ENCODE measurements at regions not wholly inside any gene's neighbourhood (a gene's known extent, or its start where the extent isn't known, plus 50 kb on each side); places are given as distances from the start of the nearest gene placed in this dataset.

GRCh38 chr12:83225806-83226205 lies 539.1 kb downstream of the TMTC2 start:
- ATAC-seq, result no peak
- Mint-ChIP-seq H3K27me3 (no peaks in the 10 kb centered on the region), H3K9me3 (peaks cover 26% of the 10 kb centered on the region), H3K36me3 (no peaks in the 10 kb centered on the region), H3K4me1 (ENCODE audit: low read depth in 2 of 2) (no peaks in the 10 kb centered on the region), H3K27ac (no peak overlapping the region), H3K4me3 (no peak overlapping the region)
- DNase-seq (ENCODE audit: low spot score), result no peak

- H3K27ac Mint-ChIP-seq, result no peak overlapping the region
- H3K9me3 Mint-ChIP-seq, result peaks cover 16% of the 10 kb centered on the region
- H3K4me3 Mint-ChIP-seq, result no peak overlapping the region
- H3K27me3 Mint-ChIP-seq, result no peaks in the 10 kb centered on the region
- no peaks in the 10 kb centered on the region for H3K4me1 Mint-ChIP-seq (ENCODE audit: low read depth in 2 of 2)
- DNase-seq (ENCODE audit: low spot score), result no peak
- H3K36me3 Mint-ChIP-seq, result no peaks in the 10 kb centered on the region
- ATAC-seq, result no peak
These were observed 537.3 kb downstream of the TMTC2 start for GRCh38 chr12:83224012-83224411.

GRCh38 chr12:83220774-83221173 lies 534.1 kb downstream of the TMTC2 start:
- no peaks in the 10 kb centered on the region for H3K27me3 Mint-ChIP-seq
- no peaks in the 10 kb centered on the region for H3K36me3 Mint-ChIP-seq
- ATAC-seq, result no peak
- H3K27ac Mint-ChIP-seq, result no peak overlapping the region
- H3K4me1 Mint-ChIP-seq (ENCODE audit: low read depth in 2 of 2), result no peaks in the 10 kb centered on the region
- H3K4me3 Mint-ChIP-seq, result no peak overlapping the region
- H3K9me3 Mint-ChIP-seq, result peaks cover 7% of the 10 kb centered on the region
- DNase-seq (ENCODE audit: low spot score), result no peak

GRCh38 chr12:83216230-83216629 lies 529.5 kb downstream of the TMTC2 start:
- H3K4me3 Mint-ChIP-seq, result no peak overlapping the region
- H3K4me1 Mint-ChIP-seq (ENCODE audit: low read depth in 2 of 2), result no peaks in the 10 kb centered on the region
- no peak for DNase-seq (ENCODE audit: low spot score)
- H3K27ac Mint-ChIP-seq, result no peak overlapping the region
- no peaks in the 10 kb centered on the region for H3K27me3 Mint-ChIP-seq
- ATAC-seq, result no peak
- peaks cover 3% of the 10 kb centered on the region for H3K9me3 Mint-ChIP-seq
- H3K36me3 Mint-ChIP-seq, result no peaks in the 10 kb centered on the region

GRCh38 chr12:83214185-83214584 lies 527.5 kb downstream of the TMTC2 start:
- no peak for DNase-seq (ENCODE audit: low spot score)
- no peaks in the 10 kb centered on the region for H3K4me1 Mint-ChIP-seq (ENCODE audit: low read depth in 2 of 2)
- H3K36me3 Mint-ChIP-seq, result no peaks in the 10 kb centered on the region
- H3K27me3 Mint-ChIP-seq, result no peaks in the 10 kb centered on the region
- H3K4me3 Mint-ChIP-seq, result no peak overlapping the region
- H3K9me3 Mint-ChIP-seq, result peaks cover 3% of the 10 kb centered on the region
- H3K27ac Mint-ChIP-seq, result no peak overlapping the region
- ATAC-seq, result no peak

- H3K27me3 Mint-ChIP-seq, result no peaks in the 10 kb centered on the region
These were observed 524.2 kb downstream of the TMTC2 start for GRCh38 chr12:83210933-83211332.

GRCh38 chr12:83199069-83199468 lies 512.4 kb downstream of the TMTC2 start:
- H3K36me3 Mint-ChIP-seq, result no peaks in the 10 kb centered on the region
- H3K4me3 Mint-ChIP-seq, result no peak overlapping the region
- no peaks in the 10 kb centered on the region for H3K27me3 Mint-ChIP-seq
- H3K4me1 Mint-ChIP-seq (ENCODE audit: low read depth in 2 of 2), result no peaks in the 10 kb centered on the region
- H3K27ac Mint-ChIP-seq, result no peak overlapping the region
- no peak for DNase-seq (ENCODE audit: low spot score)
- no peak for ATAC-seq
- peaks cover 7% of the 10 kb centered on the region for H3K9me3 Mint-ChIP-seq

More at GRCh38 chr12:83210933-83211332, 524.2 kb downstream of the TMTC2 start:
- Mint-ChIP-seq H3K27ac (no peak overlapping the region), H3K9me3 (peaks cover 1% of the 10 kb centered on the region), H3K36me3 (no peaks in the 10 kb centered on the region), H3K4me3 (no peak overlapping the region), H3K4me1 (ENCODE audit: low read depth in 2 of 2) (no peaks in the 10 kb centered on the region)
- ATAC-seq, result no peak
- no peak for DNase-seq (ENCODE audit: low spot score)

- H3K4me1 Mint-ChIP-seq (ENCODE audit: low read depth in 2 of 2), result no peaks in the 10 kb centered on the region
- H3K9me3 Mint-ChIP-seq, result peaks cover 7% of the 10 kb centered on the region
- no peak overlapping the region for H3K4me3 Mint-ChIP-seq
- no peaks in the 10 kb centered on the region for H3K27me3 Mint-ChIP-seq
- ATAC-seq (no peak), DNase-seq (ENCODE audit: low spot score) (no peak)
- H3K27ac Mint-ChIP-seq, result no peak overlapping the region
- H3K36me3 Mint-ChIP-seq, result no peaks in the 10 kb centered on the region
These were observed 511.7 kb downstream of the TMTC2 start for GRCh38 chr12:83198291-83199015.

- H3K9me3 Mint-ChIP-seq, result peaks cover 7% of the 10 kb centered on the region
- H3K4me3 Mint-ChIP-seq, result no peak overlapping the region
- H3K36me3 Mint-ChIP-seq, result no peaks in the 10 kb centered on the region
- no peaks in the 10 kb centered on the region for H3K4me1 Mint-ChIP-seq (ENCODE audit: low read depth in 2 of 2)
- H3K27me3 Mint-ChIP-seq, result no peaks in the 10 kb centered on the region
- ATAC-seq, result no peak
- no peak overlapping the region for H3K27ac Mint-ChIP-seq
- no peak for DNase-seq (ENCODE audit: low spot score)
These were observed 510.8 kb downstream of the TMTC2 start for GRCh38 chr12:83197483-83197914.

GRCh38 chr12:83196694-83197350 lies 510.1 kb downstream of the TMTC2 start:
- Mint-ChIP-seq H3K27me3 (no peaks in the 10 kb centered on the region), H3K4me3 (no peak overlapping the region), H3K4me1 (ENCODE audit: low read depth in 2 of 2) (no peaks in the 10 kb centered on the region), H3K9me3 (peaks cover 7% of the 10 kb centered on the region), H3K27ac (no peak overlapping the region), H3K36me3 (no peaks in the 10 kb centered on the region)
- no peak for ATAC-seq
- DNase-seq (ENCODE audit: low spot score), result no peak

- Mint-ChIP-seq H3K36me3 (no peaks in the 10 kb centered on the region), H3K4me1 (ENCODE audit: low read depth in 2 of 2) (no peaks in the 10 kb centered on the region), H3K27ac (no peak overlapping the region), H3K4me3 (no peak overlapping the region), H3K27me3 (no peaks in the 10 kb centered on the region), H3K9me3 (peaks cover 12% of the 10 kb centered on the region)
- ATAC-seq (no peak), DNase-seq (ENCODE audit: low spot score) (no peak)
These were observed 504.1 kb downstream of the TMTC2 start for GRCh38 chr12:83190631-83191390.

- H3K36me3 Mint-ChIP-seq, result no peaks in the 10 kb centered on the region
- DNase-seq (ENCODE audit: low spot score), result no peak
- no peak for ATAC-seq
- H3K27ac Mint-ChIP-seq, result no peak overlapping the region
- no peaks in the 10 kb centered on the region for H3K4me1 Mint-ChIP-seq (ENCODE audit: low read depth in 2 of 2)
- H3K9me3 Mint-ChIP-seq, result peaks cover 21% of the 10 kb centered on the region
- no peak overlapping the region for H3K4me3 Mint-ChIP-seq
- H3K27me3 Mint-ChIP-seq, result no peaks in the 10 kb centered on the region
These were observed 499.7 kb downstream of the TMTC2 start for GRCh38 chr12:83186419-83186818.

- no peaks in the 10 kb centered on the region for H3K4me1 Mint-ChIP-seq (ENCODE audit: low read depth in 2 of 2)
- H3K4me3 Mint-ChIP-seq, result no peak overlapping the region
- H3K36me3 Mint-ChIP-seq, result no peaks in the 10 kb centered on the region
- ATAC-seq (no peak), DNase-seq (ENCODE audit: low spot score) (no peak)
- no peaks in the 10 kb centered on the region for H3K27me3 Mint-ChIP-seq
- H3K27ac Mint-ChIP-seq, result no peak overlapping the region
- peaks cover 20% of the 10 kb centered on the region for H3K9me3 Mint-ChIP-seq
These were observed 498.5 kb downstream of the TMTC2 start for GRCh38 chr12:83185241-83185640.

Measured in natural killer cell treated with Interleukin-12 subunit alpha and Interleukin-12 subunit beta and Interleukin-15 and Interleukin-18, amount 100 ng/mL, for 72 hours (primary cell).